NCI-H524 treated with DMSO at 0.1 percent for 48 hours (cell line): ENCODE measurements at regions not wholly inside any gene's neighbourhood (a gene's known extent, or its start where the extent isn't known, plus 50 kb on each side); places are given as distances from the start of the nearest gene placed in this dataset.

Experiments used
- DNase-seq: peaks from one replicate; lab custom pipeline; 2025; lab: John Stamatoyannopoulos, UW

DNA sequence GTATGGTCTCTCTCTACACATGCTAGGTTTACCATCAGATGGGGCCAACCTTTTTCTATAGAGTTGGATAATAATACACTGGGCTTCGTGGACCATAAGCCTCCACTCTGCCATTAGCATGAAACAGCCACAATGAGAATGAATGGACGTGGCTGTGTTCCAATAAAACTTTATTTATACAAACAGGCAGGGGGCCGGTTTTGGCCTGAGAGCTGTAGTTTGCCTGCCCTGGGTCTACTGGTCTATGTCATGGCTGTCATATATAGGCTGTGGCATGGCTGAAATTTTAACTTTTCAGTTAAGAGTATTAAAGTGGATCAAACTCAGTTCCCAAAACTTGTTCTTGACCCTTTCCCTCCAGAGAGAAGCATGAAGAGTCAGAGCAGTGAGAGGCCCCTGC, 120.3 kb upstream of the MYL2 start:
- DNase-seq = no peak

DNA sequence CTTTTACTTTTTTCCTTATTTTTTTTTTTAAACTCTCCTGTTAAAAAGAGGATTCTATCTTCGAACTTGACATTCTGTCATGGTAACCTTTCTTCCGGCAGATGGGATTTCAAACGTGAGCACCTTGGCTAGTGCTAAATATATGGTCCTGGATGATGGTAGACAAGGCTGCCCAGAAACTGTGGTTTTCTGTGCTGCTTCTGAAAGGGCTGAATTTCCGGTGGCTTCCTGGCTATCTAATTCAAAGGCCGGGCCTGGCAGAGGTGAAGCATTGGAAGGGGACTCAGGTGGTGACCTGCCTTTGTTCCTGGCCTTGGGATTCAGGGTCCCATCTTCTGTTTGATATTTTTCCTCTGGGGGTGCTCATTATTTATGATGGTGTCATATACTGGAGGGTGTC, 118.6 kb upstream of the MYL2 start:
- no peak for DNase-seq

DNA sequence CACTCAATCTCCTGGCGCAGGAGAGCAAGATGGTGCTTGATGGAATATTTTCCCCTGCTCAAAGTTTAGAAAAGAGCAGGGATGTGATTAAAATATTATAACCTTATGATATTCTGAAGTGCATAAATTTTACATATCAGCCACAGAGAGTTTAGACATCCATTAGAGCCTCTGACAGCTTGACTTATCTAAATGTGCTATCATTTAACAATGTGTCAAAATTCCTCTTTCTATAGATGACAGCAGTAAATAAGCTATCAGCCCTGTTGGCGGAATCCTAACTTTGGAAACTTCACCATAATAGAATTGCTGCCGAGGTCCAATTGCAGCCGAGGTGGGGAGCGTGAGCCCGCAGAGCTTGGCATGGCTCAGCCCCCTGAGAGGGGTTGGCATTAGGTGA, 117.7 kb upstream of the MYL2 start:
- DNase-seq = no peak

DNA sequence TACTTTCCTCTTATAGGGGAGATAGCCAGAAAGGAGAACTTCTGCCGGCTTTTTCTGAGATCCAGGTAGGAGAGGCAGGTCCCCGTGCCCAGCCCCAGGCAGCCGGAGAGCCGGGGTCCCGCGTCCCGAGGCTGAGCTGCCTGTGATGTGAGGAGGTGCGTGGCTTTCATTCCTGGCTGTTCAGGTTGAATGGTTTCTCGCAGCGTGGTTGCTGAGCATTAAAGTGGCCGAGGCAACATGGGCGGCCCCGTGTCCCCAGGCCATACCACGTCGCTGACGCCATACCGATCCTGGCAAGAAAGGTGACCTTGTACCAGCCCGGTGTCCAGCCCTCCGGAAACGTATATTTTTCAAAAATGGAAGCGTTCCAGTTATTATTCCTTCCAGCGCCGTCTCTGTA, 116.7 kb upstream of the MYL2 start:
- DNase-seq = no peak

DNA sequence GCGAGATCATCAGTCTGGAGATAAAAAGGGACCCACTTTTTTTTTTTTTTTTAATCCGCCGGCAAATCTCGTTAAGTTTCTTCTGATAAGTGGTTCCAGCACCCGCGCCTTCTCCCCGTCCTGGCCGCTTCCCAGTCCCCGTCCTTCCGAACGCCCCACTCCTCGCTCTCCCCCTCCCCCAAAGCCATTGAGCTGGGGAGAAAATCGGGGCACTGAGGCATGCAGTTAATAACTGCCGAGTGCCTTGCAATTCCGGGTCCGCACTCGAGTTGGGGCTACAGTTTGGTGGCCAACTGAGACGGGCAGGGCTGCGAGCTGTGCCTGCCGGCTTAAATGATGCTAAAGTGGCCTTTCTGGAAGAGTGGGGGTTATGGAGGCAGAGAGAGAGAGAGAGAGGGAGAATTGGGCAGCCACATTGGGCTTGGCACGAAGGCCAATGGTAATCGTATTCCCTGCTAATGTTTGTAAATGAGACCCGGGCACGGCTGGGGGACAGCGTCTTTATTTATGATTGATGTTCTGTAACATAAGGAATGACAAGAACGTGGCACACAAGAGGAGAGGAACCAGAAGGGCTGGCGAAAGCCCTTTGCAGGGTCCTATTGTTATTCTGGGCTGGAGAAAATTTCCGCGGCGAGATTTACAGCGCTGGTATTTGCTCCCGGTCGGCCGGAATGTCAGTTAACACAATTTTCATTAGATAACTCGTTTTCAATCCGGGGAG, 115.4 kb upstream of the MYL2 start:
- DNase-seq = no peak

DNA sequence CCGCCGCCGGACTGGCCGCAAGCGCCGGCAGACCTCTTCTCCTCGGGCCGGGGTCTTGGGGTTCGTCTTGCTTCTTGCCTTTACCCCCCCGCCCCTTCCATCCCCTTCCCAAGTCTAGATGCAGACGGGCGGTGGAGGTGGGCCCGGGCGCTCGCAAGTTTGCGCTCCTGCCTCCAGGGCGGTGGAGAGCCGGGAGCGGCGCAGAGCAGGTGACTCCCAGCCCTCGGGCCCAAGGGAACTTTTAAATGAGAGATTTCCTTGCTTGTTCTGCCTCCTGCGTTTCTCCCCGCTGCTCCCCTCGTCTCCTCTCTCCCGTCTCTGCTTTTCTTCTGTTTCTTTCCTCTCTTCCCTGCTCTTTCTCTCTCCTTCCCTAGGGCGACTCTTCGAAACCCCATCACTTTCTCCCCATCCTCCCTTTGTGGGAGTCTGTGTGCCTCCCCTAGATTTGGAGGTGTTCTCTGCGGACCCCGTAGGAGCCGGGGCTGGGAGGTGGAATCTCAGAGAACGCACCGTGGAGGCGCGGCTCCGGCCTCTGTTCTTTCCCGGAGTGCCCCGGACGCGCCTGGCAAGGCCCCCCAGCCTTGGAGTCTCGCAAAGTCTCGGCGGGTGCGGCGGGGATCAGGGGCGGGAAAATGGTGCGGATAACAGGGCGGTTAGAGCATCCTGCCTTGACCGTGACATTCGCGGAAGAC, 114.7 kb upstream of the MYL2 start:
- no peak for DNase-seq

DNA sequence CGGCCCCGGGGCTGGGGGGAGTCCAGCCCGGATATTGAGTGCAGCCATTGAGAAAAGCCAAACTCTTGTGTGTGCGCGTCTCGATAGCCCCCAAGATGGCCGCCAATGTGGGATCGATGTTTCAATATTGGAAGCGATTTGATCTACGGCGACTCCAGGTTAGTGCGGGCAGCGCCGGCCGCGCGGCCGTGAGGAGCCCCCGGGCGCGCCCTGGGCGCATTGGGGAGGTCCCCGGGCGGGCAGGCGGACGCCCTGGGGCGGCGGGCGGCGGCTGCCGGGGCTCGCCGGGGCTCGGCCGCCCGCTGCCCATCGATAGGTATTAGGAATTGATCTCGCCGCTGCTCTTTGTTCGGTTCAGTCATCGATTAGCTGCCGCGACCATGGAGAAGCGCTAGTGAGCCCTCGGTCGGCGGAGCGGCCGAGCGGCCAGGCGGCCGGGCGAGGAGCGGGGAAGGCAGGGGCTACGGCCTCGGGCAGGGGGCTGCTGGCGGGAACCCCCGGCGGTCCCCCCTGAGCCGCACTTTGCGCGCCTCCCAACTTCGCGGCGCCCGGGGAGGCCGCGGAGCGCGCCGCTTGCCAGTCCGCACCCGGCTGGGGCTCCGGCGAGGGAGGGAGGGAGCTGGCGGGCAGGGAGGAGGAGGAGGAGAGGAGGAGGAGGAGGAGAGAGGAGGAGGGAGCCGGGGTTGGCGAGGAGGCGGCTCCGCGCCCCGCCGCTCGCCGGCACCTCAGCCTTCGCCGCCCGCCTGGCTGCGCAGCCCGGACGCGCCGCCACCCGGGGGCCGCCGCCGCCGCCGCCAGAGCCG, 113.9 kb upstream of the MYL2 start, which contains the start of gene CUX2:
Gene CUX2, plus strand, starts transcription at position 83 of the 803 bp plus-strand sequence.
- no peak for DNase-seq

DNA sequence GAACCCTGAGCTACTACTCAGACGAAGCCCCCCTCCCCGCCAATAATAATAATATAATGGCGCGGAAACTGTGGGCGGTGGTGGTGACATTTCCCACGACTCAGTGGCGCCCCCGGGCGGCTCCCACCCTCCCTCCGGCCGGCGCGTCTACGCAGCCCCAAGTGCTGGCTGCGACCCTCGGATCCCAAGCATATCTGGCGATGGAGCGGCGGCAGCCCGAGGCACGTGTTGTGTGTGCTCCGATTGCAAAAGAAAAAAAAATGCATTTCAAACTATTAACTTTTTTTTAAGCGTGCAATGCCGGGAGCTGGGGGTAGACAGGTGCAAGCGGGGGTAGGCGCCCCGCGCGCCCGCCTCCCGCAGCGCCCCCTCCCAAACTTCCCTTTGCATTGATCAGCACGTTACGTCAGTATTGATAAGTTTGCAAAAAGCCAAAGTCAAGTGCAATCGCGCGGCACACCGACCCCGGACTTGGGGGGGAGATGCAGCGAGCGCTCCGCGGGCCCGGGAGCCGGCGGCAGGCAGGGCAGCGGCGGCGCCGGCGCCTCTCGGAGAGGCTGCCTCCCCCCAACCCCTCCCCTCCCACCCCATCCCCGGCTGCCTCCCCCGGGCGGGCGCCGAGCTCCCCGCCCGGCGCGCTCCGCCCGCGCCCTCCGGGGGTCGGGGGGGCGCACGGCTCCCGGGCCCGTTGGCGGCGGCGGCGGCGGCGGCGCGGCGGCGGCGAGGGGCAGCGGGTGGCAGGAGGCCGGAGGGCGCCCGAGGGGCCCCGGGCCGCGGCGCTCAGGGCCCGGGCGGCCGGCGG, 113.1 kb upstream of the MYL2 start:
- no peak for DNase-seq

DNA sequence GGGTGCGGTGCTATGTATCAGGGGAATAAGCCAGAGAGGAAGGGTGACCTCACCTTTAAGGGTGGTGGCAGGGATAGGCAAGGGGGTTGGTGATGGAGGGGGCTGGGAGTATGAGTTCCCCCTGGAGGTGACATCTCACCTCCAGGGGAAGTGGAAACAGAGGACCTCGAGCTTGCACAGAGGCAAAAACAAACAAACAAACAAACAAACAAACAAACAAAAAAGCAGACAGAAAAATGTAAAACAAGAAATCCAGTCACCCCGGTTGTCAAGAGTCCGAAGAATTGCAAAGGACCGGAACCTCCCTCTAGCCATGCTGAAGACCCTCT, 112.2 kb upstream of the MYL2 start:
- DNase-seq = no peak

DNA sequence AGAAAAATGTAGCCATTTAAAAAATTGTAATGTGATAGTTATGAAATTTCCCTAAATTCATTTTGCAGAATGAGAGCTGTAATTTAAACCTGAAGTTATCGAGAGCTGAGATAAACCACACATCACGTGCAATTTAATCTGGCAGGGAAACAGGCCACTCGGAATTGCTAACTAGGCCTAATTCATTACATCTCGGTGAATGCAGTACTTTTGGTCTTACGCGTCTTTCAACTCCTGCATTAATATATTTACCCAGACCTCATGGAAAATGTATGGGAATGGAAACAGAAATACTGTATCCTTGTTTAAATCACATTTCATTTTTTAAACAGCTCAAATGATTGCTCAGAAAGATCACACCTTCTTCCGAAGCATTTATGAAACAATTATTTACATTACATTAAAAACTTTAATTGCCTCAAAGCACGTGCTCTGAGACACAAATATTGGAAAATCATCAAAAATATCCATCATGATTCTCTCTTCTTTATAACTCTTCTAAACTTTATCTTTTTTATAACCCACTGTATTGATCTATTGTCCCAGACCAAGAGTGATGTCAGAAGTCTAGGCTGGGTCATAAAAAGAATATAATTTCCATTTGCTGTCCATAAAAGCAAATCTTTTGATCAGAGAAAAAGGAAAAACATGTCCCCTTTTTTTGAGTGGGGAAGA, 111.7 kb upstream of the MYL2 start:
- DNase-seq = no peak

DNA sequence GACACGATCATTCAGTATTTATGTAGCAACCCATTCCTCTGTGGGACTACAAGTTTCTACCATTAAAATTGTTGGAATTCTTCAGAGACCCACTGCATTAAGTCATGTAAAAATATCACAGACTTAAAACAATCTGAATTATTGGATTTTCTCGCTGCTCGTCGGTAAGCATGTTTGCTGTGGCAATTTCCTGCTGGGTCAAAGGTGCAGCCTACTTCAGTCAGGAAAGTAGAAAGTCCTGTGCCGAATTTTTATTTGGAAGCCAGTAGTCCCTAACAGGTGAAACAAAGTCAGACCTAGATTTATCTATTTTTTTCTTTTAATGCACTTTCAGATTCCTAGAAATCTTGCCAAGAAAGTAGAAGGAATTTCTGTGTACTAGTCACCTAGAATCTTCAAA, 110.4 kb upstream of the MYL2 start:
- DNase-seq = no peak

DNA sequence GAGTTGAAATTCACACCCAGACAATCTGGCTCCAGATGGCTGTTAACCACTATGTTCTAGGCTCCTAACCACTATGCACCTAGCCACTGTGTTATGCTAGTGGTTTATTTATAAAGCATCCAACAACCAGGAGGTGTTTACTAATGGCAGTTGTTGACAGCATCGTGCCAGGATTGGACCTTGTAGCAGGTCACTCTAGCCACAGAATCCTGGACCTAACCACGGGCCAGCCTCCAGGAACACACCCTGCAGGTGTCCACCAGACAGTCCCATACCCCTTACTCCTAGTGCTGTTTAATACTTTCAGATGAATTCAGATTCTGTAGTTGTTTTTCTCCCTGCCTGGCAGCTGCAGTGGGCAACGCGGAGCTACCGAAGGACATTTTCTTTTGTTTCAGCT, 109.4 kb upstream of the MYL2 start:
- no peak for DNase-seq

DNA sequence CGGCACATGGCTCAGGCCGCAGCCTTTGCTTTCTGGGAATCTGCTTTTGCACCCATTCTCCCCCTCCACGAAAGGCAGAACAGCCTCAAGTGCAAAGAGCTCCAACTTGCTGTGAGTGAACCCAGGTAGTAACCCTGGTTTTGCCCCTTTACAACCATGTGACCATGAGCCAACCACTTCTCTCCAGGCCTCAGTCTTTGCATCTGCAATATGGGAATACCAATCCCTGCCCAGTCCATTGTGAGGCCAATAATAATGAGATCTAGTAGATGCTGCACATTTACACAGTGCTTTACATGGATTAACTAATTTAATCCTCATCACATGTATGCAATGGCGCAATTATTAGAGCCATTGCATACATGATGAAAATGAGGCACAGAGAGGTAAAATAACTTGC, 108.9 kb upstream of the MYL2 start:
- no peak for DNase-seq

DNA sequence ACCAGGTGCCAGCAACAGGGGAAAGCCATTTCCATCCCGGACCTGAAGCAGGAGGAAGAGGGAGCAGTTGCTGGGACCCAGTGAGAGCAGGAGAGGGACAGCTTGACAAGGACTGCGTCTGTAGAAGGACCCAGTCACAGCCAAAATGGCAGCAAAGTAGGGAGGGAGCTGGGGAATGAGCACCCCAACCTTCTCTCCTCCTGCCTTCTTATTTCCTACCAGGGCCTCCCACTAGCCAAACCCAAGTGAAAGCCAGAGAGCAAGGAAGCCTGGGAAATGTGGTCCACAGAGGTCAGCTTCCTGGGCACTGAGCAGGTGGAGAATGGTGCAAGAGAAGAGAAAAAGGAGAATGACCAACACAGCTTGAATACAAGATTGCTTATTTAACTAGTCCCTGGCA, 108.5 kb upstream of the MYL2 start:
- no peak for DNase-seq

DNA sequence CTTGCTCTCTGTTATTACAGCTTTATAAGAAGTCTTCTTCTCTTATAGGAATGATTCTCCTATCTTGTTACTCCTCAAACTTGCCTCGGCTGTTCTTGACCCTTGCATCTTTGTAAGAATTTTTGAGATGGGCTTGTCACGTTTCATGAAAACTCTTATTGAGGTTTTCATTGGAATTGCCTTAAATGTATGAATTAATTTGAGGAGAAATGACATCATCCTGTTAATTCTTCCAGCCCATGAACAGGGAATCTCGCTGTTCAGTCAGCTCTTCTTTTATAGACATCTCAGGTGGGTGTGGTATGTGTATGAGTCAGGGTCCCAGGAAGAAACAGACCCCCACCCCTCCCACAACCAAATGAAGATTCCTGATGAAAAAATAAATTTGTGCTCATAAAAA, 107.1 kb upstream of the MYL2 start:
- DNase-seq = no peak

DNA sequence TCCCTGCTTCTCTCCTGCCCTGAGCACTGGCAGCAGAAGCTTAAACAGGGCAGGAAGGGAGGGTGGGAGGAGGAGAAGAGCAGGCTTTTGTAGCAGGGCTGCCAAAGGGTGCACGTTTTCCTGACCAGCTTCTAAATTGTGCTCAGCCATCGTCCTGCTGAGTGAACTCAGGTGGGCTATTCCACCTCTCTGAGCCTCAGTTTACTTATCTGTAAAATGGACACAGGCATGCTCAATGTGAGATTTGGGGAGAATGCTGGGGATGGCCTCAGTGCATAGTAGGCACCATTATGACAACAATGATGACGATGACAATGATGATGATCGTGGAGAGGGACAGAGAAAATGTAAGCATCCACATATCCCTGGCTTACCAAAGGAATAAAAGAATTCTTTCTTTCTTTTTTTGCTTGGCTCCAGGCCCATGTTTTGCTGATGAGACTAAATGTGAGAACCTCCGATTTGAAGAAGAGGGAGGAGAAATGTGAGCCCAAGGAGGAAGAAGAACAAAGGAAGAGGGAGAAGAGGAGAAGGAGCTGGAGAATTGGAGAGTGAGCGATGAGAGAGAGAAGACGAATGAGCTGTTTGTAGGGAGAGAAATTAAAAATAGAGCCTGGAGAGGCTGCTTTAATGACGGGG, 105.5 kb upstream of the MYL2 start:
- no peak for DNase-seq

DNA sequence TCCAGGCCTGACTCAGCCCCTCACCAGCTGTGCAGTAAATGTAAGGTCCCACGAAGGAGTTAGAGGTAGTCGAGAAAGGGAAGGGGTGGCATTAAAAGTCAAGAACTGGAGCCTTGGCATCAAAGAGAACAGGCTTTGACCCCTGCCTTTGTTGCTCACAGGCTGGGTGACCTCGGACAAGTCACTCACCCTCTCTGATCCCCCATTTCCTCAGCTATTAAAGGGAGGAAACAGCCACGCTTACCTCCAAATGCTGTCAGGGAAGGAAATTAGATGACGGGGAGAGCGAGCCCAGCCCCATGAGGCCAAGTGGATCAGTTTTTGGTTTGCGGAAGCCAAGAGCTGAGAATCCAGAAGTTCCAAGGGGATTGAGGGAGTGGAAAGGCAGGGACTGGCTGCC, 104.9 kb upstream of the MYL2 start:
- DNase-seq = no peak

DNA sequence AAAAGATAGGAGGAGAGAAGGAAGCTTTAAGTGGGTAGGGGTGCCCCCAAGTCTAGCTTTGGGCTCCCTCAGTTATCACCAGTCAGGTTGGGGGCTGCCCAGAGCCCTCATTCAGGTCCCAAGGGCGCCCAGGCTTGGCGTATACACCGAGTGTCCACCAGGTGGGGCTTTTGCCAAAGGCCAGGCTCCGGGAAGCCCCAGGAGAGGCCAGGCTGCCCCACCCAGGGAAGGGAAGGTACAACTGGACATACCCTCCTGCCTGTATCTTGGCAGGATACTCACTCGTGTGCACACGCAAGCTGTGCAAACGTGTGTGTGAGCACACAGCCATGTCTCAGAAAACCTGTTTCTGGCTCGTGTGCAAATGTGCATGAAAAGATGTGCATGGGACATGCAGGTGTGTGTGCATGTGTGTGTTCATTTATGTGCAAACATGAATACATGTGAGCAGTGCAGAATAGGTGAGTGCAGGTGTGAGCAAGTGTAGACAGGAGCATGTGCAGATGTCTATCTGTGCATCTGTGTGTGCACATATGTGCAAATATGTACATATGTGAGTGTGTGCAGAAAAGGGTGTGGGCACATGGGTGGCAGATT, 103.9 kb upstream of the MYL2 start:
- DNase-seq = no peak

DNA sequence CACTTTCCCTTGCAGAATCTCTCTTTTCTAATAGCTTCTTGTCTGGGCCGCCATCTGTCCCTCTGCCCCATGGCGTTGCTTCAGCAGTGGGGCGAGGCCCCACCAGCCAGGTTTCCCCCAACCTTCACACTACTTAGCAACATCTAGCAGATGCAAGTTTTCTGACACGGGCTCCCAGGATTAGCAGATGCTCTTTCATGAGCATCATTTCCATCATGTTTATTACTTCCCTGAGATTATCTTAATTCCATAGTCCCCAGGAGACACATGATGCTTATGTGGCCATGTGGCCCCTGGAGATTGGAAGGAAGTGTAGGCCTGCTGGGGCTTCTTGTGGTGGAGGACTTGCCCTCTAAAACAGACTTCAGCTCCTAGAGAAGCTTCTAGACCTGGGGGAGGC, 102.0 kb upstream of the MYL2 start:
- DNase-seq = peak; percentile 80

DNA sequence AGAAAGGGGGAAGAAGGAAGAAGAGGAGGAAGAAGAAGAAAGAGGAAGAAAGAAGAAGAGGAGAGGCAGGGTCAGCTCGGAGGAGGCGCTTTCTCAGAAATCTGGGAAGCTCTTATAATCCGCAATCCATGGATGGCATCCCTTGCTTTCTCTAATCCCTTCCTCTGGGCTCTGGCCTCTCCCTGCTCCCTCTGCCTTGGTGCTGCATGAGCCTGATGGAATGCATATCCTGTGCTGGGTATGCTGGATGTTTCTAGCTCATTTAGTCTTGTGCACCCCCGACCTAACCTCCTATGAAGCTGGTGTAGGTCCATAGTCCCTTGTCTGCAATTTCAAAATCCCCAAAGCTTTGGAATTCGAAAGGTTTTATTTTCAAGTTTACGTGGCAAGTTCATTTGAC, 94.2 kb upstream of the MYL2 start:
- no peak for DNase-seq

DNA sequence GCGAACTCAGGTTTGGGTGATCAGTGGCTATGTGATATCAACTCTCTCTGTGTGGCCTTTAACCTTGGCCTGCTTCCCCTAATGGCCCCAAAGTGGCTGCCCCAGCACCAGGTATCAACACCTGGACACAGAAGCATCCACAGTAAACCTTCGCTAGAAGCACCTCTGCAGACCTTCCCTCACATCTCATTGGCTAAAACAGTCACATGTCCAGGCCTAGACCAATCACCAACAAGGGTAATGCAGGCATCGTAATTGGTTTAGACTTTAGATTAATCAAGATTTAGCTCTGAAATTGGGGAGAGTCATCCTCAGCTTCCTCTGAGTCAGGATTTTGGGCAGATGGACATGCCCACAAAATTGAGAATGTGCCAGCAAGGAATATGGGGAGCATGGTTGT, 92.5 kb upstream of the MYL2 start:
- no peak for DNase-seq
